RKO (cell line): ENCODE measurements at regions not wholly inside any gene's neighbourhood (a gene's known extent, or its start where the extent isn't known, plus 50 kb on each side); places are given as distances from the start of the nearest gene placed in this dataset.
"Not testable (repeated sequence)": the region's sequence is repeated elsewhere in the genome, so short reads cannot be mapped to it uniquely, and the experiment has no call there.

Experiments used
- DNase-seq: peaks from one replicate; pipeline ENCODE4 v3.0.0-alpha.2; 2016; ENCODE audit warnings: low spot score

GRCh38 chr13:88235441-88235840 lies 564.3 kb downstream of the SLITRK5 start:
- no peak for DNase-seq

GRCh38 chr13:88246239-88246638 lies 575.1 kb downstream of the SLITRK5 start:
- DNase-seq = no peak

GRCh38 chr13:88248393-88248792 lies 577.2 kb downstream of the SLITRK5 start:
- no peak for DNase-seq

GRCh38 chr13:88257706-88258105 lies 586.5 kb downstream of the SLITRK5 start:
- no peak for DNase-seq

GRCh38 chr13:88263808-88264207 lies 592.6 kb downstream of the SLITRK5 start:
- no peak for DNase-seq

GRCh38 chr13:88281841-88282240 lies 610.7 kb downstream of the SLITRK5 start:
- DNase-seq = no peak

- no peak for DNase-seq
These were observed 614.2 kb downstream of the SLITRK5 start for GRCh38 chr13:88285329-88285728.

- DNase-seq = no peak
These were observed 617.2 kb downstream of the SLITRK5 start for GRCh38 chr13:88288326-88288725.

GRCh38 chr13:88291731-88292130 lies 620.6 kb downstream of the SLITRK5 start:
- DNase-seq = not testable (repeated sequence)

GRCh38 chr13:88294368-88294767 lies 623.2 kb downstream of the SLITRK5 start:
- no peak for DNase-seq

- DNase-seq = no peak
These were observed 632.0 kb downstream of the SLITRK5 start for GRCh38 chr13:88303157-88303556.

- no peak for DNase-seq
These were observed 632.4 kb downstream of the SLITRK5 start for GRCh38 chr13:88303605-88304004.

- DNase-seq = no peak
These were observed 643.3 kb downstream of the SLITRK5 start for GRCh38 chr13:88314496-88314895.

GRCh38 chr13:88329066-88329465 lies 657.9 kb downstream of the SLITRK5 start:
- DNase-seq = no peak

- no peak for DNase-seq
These were observed 668.1 kb downstream of the SLITRK5 start for GRCh38 chr13:88339271-88339741.

GRCh38 chr13:88345171-88345847 lies 674.1 kb downstream of the SLITRK5 start:
- no peak for DNase-seq

GRCh38 chr13:88360761-88361160 lies 689.6 kb downstream of the SLITRK5 start:
- DNase-seq = no peak

GRCh38 chr13:88369866-88370265 lies 698.7 kb downstream of the SLITRK5 start:
- DNase-seq = no peak

GRCh38 chr13:88376760-88377388 lies 705.7 kb downstream of the SLITRK5 start:
- DNase-seq = no peak

- DNase-seq = no peak
These were observed 706.7 kb downstream of the SLITRK5 start for GRCh38 chr13:88377852-88378251.

GRCh38 chr13:88384542-88384941 lies 713.4 kb downstream of the SLITRK5 start:
- no peak for DNase-seq

- no peak for DNase-seq
These were observed 724.6 kb downstream of the SLITRK5 start for GRCh38 chr13:88395804-88396203.

- DNase-seq = no peak
These were observed 740.5 kb downstream of the SLITRK5 start for GRCh38 chr13:88411696-88412095.

- DNase-seq = no peak
These were observed 746.6 kb downstream of the SLITRK5 start for GRCh38 chr13:88417801-88418200.
